COLO668 (cell line): ENCODE measurements at regions not wholly inside any gene's neighbourhood (a gene's known extent, or its start where the extent isn't known, plus 50 kb on each side); places are given as distances from the start of the nearest gene placed in this dataset.
"Not testable (repeated sequence)": the region's sequence is repeated elsewhere in the genome, so short reads cannot be mapped to it uniquely, and the experiment has no call there.

Source experiments
- DNase-seq: peaks from one replicate; lab custom pipeline; 2025; ENCODE audit not compliant: unreplicated experiment; lab: John Stamatoyannopoulos, UW

GRCh38 chr16:9014389-9014788 is 50.7 kb upstream of the USP7 start:
- DNase-seq = no peak

DNA sequence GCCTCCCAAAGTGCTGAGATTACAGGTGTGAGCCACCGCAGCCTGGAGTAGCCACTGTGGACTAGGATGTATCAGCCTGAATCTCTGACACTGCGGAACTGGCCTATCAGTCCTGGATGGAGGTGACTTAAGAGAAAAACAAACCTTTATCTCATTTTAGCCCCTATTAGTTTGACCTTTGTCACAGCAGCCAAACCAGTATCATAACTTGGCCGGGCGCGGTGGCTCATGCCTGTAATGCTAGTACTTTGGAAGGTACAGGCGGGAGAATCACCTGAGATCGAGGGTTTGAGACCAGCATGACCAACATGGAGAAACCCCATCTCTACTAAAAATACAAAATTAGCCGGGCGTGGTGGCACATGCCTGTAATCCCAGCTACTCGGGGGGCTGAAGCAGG is 51.8 kb upstream of the USP7 start:
- DNase-seq = no peak

DNA sequence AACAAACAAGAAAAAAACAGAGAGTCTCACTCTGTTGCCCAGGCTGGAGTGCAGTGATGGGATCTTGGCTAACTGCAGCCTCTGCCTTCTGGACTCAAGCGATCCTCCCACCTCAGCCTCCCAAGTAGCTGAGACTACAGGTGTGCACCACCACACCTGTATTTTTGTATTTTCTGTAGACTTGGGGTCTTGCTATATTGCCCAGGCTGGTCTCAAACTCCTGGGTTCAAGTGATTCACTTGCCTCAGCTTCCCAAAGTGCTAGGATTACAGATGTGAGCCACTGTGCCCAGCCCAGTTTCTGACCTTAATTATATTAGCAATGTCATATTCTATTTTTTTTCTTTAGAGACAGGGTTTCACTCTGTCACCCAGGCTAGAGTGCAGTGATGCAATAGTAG is 52.3 kb upstream of the USP7 start:
- not testable (repeated sequence) for DNase-seq

DNA sequence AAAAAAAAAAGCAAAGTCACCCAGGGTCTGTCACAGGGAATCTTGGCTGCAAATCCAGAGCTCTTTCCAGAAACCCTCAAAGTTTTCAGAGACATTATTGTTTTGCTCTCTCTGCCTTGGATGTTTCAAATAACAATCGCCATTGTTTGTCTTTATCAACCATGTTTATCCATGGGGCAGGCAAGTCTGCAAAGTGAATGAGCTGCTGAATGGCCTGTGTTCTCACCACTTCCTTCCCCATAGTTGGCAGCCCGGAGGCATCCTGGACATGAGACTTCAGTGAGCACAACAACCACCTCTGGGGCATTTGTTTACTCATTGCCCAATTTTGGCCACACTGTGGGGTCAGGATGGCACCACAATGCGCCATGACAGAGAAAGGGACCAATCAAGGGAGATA is 53.1 kb upstream of the USP7 start:
- no peak for DNase-seq

- no peak for DNase-seq
These were observed 63.5 kb upstream of the USP7 start for GRCh38 chr16:9027070-9027799.

DNA sequence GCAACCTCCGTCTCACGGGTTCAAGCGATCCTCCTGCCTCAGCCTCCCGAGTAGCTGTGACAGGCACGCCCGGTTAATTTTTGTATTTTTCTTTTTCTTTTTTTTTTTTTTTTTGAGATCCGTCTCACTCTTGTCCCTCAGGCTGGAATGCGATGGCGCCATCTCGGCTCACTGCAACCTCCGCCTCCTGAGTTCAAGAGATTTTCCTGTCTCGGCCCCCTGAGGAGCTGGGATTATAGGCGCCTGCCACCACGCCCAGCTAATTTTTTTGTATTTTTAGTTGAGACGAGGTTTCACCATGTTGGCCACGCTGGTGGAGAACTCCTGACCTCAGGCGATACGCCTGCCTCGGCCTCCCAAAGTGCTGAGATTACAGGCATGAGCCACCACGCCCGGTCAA is 63.0 kb upstream of the HAPSTR1 start:
- not testable (repeated sequence) for DNase-seq

DNA sequence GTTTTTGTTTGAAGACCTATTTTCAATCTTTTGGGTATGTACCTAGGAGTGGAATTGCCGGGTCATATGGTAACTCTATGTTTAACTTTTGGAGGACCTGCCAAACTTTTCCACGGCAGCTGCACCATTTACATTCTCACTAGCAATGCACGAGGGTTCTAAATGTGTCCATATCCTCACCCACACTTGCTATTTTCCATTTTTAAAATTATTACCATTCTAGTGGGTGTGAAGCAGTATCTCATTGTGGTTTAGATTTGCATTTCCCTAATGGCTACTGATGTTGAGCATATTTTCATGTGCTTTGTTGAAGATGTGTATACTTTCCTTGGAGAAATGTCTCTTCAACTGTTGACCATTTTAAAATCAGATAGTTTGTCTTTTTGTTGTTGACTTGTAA is 60.3 kb upstream of the HAPSTR1 start:
- DNase-seq = no peak

- peak; percentile 21 for DNase-seq
These were observed 58.2 kb upstream of the HAPSTR1 start for GRCh38 chr16:9033125-9033830.

DNA sequence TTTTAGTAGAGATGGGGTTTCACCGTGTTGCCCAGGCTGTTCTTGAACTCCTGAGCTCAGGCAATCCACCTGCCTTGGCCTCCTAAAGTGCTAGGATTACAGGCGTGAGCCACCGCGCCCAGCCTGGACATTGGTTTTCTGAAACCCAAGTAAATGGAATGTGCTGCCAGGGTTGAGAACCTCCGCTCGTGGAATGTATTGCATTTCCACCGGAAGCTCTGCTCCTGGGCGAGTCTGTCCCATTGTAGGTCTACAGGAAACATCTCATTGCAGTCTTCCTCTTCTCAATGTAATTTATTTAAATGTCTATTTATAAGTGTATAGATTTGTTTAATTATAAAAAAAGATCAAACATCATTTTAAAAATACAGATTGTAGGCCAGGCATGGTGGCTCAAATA is 57.4 kb upstream of the HAPSTR1 start:
- DNase-seq = no peak

DNA sequence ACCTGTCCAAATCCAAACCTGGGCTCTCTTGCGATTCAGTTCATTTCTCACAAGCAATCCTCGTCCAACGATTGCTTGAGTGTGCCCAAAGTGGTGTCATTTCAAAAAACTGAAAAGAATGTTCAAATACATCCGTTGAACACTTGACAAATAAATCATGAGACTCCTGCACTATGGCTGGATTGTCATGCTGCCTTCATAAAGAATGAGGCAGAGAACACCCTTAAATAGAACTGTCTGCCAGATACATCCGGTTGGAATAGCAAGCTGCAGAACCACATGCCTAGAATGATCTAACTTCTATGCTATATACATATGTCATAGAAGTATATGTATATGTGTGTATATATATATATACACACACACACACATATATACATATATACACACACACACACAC is 55.4 kb upstream of the HAPSTR1 start:
- no peak for DNase-seq

- no peak for DNase-seq
These were observed 52.2 kb upstream of the HAPSTR1 start for GRCh38 chr16:9039210-9039609.

- no peak for DNase-seq
These were observed 50.5 kb upstream of the HAPSTR1 start for GRCh38 chr16:9040800-9041412.
